DMS53 (cell line): ENCODE measurements at regions not wholly inside any gene's neighbourhood (a gene's known extent, or its start where the extent isn't known, plus 50 kb on each side); places are given as distances from the start of the nearest gene placed in this dataset.

Experiments used
- DNase-seq: peaks from one replicate; lab custom pipeline; 2025; lab: John Stamatoyannopoulos, UW

- no peak for DNase-seq
Measured at GRCh38 chr13:79811170-79811569, 330.2 kb downstream of the NDFIP2 start.

GRCh38 chr13:79810669-79811068, 329.7 kb downstream of the NDFIP2 start:
- no peak for DNase-seq

GRCh38 chr13:79810018-79810417, 329.1 kb downstream of the NDFIP2 start:
- no peak for DNase-seq

- no peak for DNase-seq
Measured at GRCh38 chr13:79808475-79808874, 327.5 kb downstream of the NDFIP2 start.

GRCh38 chr13:79807554-79807953, 326.6 kb downstream of the NDFIP2 start:
- DNase-seq, result no peak

GRCh38 chr13:79806821-79807220, 325.9 kb downstream of the NDFIP2 start:
- DNase-seq, result no peak

GRCh38 chr13:79805317-79805716, 324.4 kb downstream of the NDFIP2 start:
- DNase-seq, result no peak

- DNase-seq, result no peak
Measured at GRCh38 chr13:79803989-79804388, 323.0 kb downstream of the NDFIP2 start.

GRCh38 chr13:79803296-79803695, 322.3 kb downstream of the NDFIP2 start:
- DNase-seq, result no peak

- no peak for DNase-seq
Measured at GRCh38 chr13:79802389-79803085, 321.6 kb downstream of the NDFIP2 start.

GRCh38 chr13:79799059-79799867, 318.3 kb downstream of the NDFIP2 start:
- no peak for DNase-seq

- no peak for DNase-seq
Measured at GRCh38 chr13:79796136-79796535, 315.2 kb downstream of the NDFIP2 start.

- DNase-seq, result no peak
Measured at GRCh38 chr13:79794931-79795330, 314.0 kb downstream of the NDFIP2 start.

- no peak for DNase-seq
Measured at GRCh38 chr13:79792716-79793115, 311.8 kb downstream of the NDFIP2 start.

- DNase-seq, result no peak
Measured at GRCh38 chr13:79791471-79792042, 310.6 kb downstream of the NDFIP2 start.

- no peak for DNase-seq
Measured at GRCh38 chr13:79786176-79786575, 305.2 kb downstream of the NDFIP2 start.

GRCh38 chr13:79782541-79783205, 301.7 kb downstream of the NDFIP2 start:
- DNase-seq, result peak; percentile 91

- no peak for DNase-seq
Measured at GRCh38 chr13:79781829-79782540, 301.0 kb downstream of the NDFIP2 start.

- DNase-seq, result no peak
Measured at GRCh38 chr13:79780240-79780639, 299.3 kb downstream of the NDFIP2 start.

GRCh38 chr13:79779761-79780160, 298.8 kb downstream of the NDFIP2 start:
- DNase-seq, result peak; percentile 3

- peak; percentile 0 for DNase-seq
Measured at GRCh38 chr13:79778741-79779460, 297.9 kb downstream of the NDFIP2 start.
